ENCODE measurements at regions not wholly inside any gene's neighbourhood (a gene's known extent, or its start where the extent isn't known, plus 50 kb on each side); places are given as distances from the start of the nearest gene placed in this dataset.

GRCh38 chr5:5370059-5370774 lies 52.3 kb upstream of the ICE1 start:
- Mint-ChIP-seq H3K9me3 (peaks cover 15% of the 10 kb centered on the region), H3K4me3 (no peak overlapping the region), H3K4me1 (peaks cover 21% of the 10 kb centered on the region), H3K36me3 (no peaks in the 10 kb centered on the region; the same call in 1 of the 2 replicates), H3K27ac (no peak overlapping the region), H3K27me3 (ENCODE audit: low read depth) (peaks cover 7% of the 10 kb centered on the region)
- ATAC-seq (no peak), DNase-seq (ENCODE audit: low spot score) (no peak)
- ChIA-PET POLR2A (no interaction called here), CTCF (interaction anchor here (1.0 to 1.5 kb wide), 2 partner anchors 77 to 231 kb away, joined by 3 read pairs; no protein-coding TSS in a partner anchor)
- TF ChIP-seq PRRX2 (CRISPR knock-in tag; IDR thresholded peaks at IDR 0.05) (no peak), RORB (CRISPR knock-in tag; IDR thresholded peaks at IDR 0.05) (no peak), ELF4 (CRISPR knock-in tag; IDR thresholded peaks at IDR 0.05; ENCODE audit: low read depth) (no peak), GTF2I (CRISPR knock-in tag; conservative IDR thresholded peaks at IDR 0.05) (no peak), CREB1 (CRISPR knock-in tag; IDR thresholded peaks at IDR 0.05) (no peak), IRF2 (CRISPR knock-in tag; IDR thresholded peaks at IDR 0.05; ENCODE audit: borderline replicate concordance, low read depth) (no peak), CBFB (CRISPR knock-in tag; IDR thresholded peaks at IDR 0.05; ENCODE audit: low read depth) (no peak), ZBTB21 (CRISPR knock-in tag; IDR thresholded peaks at IDR 0.05; ENCODE audit: borderline replicate concordance) (no peak), NR3C1 (CRISPR knock-in tag; conservative IDR thresholded peaks at IDR 0.05; ENCODE audit: low read depth) (no peak), TP53 (CRISPR knock-in tag; IDR thresholded peaks at IDR 0.05) (no peak), ATF1 (CRISPR knock-in tag; IDR thresholded peaks at IDR 0.05) (no peak), SP1 (CRISPR knock-in tag; conservative IDR thresholded peaks at IDR 0.05) (no peak), JAZF1 (CRISPR knock-in tag; IDR thresholded peaks at IDR 0.05) (no peak), FOXP1 (CRISPR knock-in tag; IDR thresholded peaks at IDR 0.05; ENCODE audit: borderline replicate concordance) (no peak), NR1H2 (CRISPR knock-in tag; IDR thresholded peaks at IDR 0.05) (no peak)
- TF ChIP-seq, protein P1, sequence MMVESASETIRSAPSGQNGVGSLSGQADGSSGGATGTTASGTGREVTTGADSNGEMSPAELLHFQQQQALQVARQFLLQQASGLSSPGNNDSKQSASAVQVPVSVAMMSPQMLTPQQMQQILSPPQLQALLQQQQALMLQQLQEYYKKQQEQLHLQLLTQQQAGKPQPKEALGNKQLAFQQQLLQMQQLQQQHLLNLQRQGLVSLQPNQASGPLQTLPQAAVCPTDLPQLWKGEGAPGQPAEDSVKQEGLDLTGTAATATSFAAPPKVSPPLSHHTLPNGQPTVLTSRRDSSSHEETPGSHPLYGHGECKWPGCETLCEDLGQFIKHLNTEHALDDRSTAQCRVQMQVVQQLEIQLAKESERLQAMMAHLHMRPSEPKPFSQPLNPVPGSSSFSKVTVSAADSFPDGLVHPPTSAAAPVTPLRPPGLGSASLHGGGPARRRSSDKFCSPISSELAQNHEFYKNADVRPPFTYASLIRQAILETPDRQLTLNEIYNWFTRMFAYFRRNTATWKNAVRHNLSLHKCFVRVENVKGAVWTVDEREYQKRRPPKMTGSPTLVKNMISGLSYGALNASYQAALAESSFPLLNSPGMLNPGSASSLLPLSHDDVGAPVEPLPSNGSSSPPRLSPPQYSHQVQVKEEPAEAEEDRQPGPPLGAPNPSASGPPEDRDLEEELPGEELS (CRISPR knock-in tag; IDR thresholded peaks at IDR 0.05): no peak
- TF ChIP-seq, protein P2, sequence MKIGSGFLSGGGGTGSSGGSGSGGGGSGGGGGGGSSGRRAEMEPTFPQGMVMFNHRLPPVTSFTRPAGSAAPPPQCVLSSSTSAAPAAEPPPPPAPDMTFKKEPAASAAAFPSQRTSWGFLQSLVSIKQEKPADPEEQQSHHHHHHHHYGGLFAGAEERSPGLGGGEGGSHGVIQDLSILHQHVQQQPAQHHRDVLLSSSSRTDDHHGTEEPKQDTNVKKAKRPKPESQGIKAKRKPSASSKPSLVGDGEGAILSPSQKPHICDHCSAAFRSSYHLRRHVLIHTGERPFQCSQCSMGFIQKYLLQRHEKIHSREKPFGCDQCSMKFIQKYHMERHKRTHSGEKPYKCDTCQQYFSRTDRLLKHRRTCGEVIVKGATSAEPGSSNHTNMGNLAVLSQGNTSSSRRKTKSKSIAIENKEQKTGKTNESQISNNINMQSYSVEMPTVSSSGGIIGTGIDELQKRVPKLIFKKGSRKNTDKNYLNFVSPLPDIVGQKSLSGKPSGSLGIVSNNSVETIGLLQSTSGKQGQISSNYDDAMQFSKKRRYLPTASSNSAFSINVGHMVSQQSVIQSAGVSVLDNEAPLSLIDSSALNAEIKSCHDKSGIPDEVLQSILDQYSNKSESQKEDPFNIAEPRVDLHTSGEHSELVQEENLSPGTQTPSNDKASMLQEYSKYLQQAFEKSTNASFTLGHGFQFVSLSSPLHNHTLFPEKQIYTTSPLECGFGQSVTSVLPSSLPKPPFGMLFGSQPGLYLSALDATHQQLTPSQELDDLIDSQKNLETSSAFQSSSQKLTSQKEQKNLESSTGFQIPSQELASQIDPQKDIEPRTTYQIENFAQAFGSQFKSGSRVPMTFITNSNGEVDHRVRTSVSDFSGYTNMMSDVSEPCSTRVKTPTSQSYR (CRISPR knock-in tag; IDR thresholded peaks at IDR 0.05): no peak
- TF ChIP-seq, protein P3, sequence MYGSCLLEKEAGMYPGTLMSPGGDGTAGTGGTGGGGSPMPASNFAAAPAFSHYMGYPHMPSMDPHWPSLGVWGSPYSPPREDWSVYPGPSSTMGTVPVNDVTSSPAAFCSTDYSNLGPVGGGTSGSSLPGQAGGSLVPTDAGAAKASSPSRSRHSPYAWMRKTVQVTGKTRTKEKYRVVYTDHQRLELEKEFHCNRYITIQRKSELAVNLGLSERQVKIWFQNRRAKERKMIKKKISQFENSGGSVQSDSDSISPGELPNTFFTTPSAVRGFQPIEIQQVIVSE (CRISPR knock-in tag; IDR thresholded peaks at IDR 0.05; ENCODE audit: borderline replicate concordance): no peak
- TF ChIP-seq, protein P4, sequence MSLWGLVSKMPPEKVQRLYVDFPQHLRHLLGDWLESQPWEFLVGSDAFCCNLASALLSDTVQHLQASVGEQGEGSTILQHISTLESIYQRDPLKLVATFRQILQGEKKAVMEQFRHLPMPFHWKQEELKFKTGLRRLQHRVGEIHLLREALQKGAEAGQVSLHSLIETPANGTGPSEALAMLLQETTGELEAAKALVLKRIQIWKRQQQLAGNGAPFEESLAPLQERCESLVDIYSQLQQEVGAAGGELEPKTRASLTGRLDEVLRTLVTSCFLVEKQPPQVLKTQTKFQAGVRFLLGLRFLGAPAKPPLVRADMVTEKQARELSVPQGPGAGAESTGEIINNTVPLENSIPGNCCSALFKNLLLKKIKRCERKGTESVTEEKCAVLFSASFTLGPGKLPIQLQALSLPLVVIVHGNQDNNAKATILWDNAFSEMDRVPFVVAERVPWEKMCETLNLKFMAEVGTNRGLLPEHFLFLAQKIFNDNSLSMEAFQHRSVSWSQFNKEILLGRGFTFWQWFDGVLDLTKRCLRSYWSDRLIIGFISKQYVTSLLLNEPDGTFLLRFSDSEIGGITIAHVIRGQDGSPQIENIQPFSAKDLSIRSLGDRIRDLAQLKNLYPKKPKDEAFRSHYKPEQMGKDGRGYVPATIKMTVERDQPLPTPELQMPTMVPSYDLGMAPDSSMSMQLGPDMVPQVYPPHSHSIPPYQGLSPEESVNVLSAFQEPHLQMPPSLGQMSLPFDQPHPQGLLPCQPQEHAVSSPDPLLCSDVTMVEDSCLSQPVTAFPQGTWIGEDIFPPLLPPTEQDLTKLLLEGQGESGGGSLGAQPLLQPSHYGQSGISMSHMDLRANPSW (CRISPR knock-in tag; conservative IDR thresholded peaks at IDR 0.05; ENCODE audit: low read depth): no peak
- TF ChIP-seq, protein P5, sequence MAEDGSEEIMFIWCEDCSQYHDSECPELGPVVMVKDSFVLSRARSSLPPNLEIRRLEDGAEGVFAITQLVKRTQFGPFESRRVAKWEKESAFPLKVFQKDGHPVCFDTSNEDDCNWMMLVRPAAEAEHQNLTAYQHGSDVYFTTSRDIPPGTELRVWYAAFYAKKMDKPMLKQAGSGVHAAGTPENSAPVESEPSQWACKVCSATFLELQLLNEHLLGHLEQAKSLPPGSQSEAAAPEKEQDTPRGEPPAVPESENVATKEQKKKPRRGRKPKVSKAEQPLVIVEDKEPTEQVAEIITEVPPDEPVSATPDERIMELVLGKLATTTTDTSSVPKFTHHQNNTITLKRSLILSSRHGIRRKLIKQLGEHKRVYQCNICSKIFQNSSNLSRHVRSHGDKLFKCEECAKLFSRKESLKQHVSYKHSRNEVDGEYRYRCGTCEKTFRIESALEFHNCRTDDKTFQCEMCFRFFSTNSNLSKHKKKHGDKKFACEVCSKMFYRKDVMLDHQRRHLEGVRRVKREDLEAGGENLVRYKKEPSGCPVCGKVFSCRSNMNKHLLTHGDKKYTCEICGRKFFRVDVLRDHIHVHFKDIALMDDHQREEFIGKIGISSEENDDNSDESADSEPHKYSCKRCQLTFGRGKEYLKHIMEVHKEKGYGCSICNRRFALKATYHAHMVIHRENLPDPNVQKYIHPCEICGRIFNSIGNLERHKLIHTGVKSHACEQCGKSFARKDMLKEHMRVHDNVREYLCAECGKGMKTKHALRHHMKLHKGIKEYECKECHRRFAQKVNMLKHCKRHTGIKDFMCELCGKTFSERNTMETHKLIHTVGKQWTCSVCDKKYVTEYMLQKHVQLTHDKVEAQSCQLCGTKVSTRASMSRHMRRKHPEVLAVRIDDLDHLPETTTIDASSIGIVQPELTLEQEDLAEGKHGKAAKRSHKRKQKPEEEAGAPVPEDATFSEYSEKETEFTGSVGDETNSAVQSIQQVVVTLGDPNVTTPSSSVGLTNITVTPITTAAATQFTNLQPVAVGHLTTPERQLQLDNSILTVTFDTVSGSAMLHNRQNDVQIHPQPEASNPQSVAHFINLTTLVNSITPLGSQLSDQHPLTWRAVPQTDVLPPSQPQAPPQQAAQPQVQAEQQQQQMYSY (CRISPR knock-in tag; IDR thresholded peaks at IDR 0.05): no peak

Data from WTC11 (cell line).